ENCODE measurements at regions not wholly inside any gene's neighbourhood (a gene's known extent, or its start where the extent isn't known, plus 50 kb on each side); places are given as distances from the start of the nearest gene placed in this dataset.

GRCh38 chr14:105908006-105908405 is 381.6 kb downstream of the TMEM121 start:
- TF ChIP-seq CTCF (IDR thresholded peaks at IDR 0.05; ENCODE audit: control extremely low read depth in 1 of 3, insufficient read depth in 1 of 3, low read depth in 1 of 3, low read length in 3 of 3) (no peak), ZNF274 (IDR thresholded peaks at IDR 0.05; ENCODE audit: borderline replicate concordance, extremely low read depth, low read length) (no peak), YY1 (IDR thresholded peaks at IDR 0.05; ENCODE audit: low read depth, low read length) (no peak), POLR2A (IDR thresholded peaks at IDR 0.05; ENCODE audit: control extremely low read depth in 1 of 2, low read depth in 2 of 2, low read length in 2 of 2) (no peak), E2F6 (IDR thresholded peaks at IDR 0.05) (no peak), JUND (IDR thresholded peaks at IDR 0.05; ENCODE audit: low read length) (no peak)

Data from H1 (cell line).